ENCODE measurements at regions not wholly inside any gene's neighbourhood (a gene's known extent, or its start where the extent isn't known, plus 50 kb on each side); places are given as distances from the start of the nearest gene placed in this dataset.

- no peaks in the 10 kb centered on the region for H3K4me1 ChIP-seq (ENCODE audit: insufficient read depth, low read length)
- no peak overlapping the region for H2BK5ac ChIP-seq (ENCODE audit: insufficient read length, low read length)
- H2BK15ac ChIP-seq (ENCODE audit: low read depth, low read length), result no peak overlapping the region
- H3K9me3 Mint-ChIP-seq, result peaks cover 48 to 51% of the 10 kb centered on the region in 2 experiments
- H3K79me1 ChIP-seq (ENCODE audit: insufficient read depth, low read depth, low read length, poor library complexity, severe bottlenecking), result no peaks in the 10 kb centered on the region
- H4K8ac ChIP-seq (replicated peaks; ENCODE audit: insufficient read length, low read depth, low read length), result no peak overlapping the region
- H3K27me3 Mint-ChIP-seq (ENCODE audit: low read depth), result no peaks in the 10 kb centered on the region
- H3K27ac ChIP-seq (ENCODE audit: insufficient read length, low read depth, low read length), result no peak overlapping the region
- no peak overlapping the region for H2BK20ac ChIP-seq (ENCODE audit: low read depth, low read length, poor library complexity, severe bottlenecking)
- no peaks in the 10 kb centered on the region for H3K79me2 ChIP-seq (ENCODE audit: insufficient read depth, low read length)
- H3K14ac ChIP-seq (ENCODE audit: insufficient read depth, low read length), result no peak overlapping the region
- no peak overlapping the region for H3K4me2 ChIP-seq (ENCODE audit: insufficient read depth, insufficient read length, low read length)
- H3K18ac ChIP-seq (ENCODE audit: insufficient read length, low read depth, low read length), result no peak overlapping the region
- H3K9ac ChIP-seq (ENCODE audit: extremely low read depth, insufficient read length, low read length), result no peak overlapping the region
- no peak overlapping the region for H3K4me3 Mint-ChIP-seq
- H3K27me3 ChIP-seq (ENCODE audit: insufficient read depth, low read length), result no peaks in the 10 kb centered on the region
- no peak overlapping the region for H2AFZ ChIP-seq (ENCODE audit: low read length)
- H4K5ac ChIP-seq (ENCODE audit: insufficient read length, low read depth, low read length), result no peak overlapping the region
- no peaks in the 10 kb centered on the region for H3K4me1 Mint-ChIP-seq
- no peak overlapping the region for H2BK12ac ChIP-seq (ENCODE audit: insufficient read length, low read depth, low read length)
- no peak overlapping the region for H3T11ph ChIP-seq (ENCODE audit: low read length)
- no peak overlapping the region for H3K56ac ChIP-seq (ENCODE audit: insufficient read length, low read depth, low read length)
- no peak for DNase-seq
- no peak overlapping the region for H3K27ac Mint-ChIP-seq
- no peaks in the 10 kb centered on the region for H4K20me1 ChIP-seq (ENCODE audit: control insufficient read depth, insufficient read depth, insufficient read length)
- H2AK5ac ChIP-seq (ENCODE audit: insufficient read length, low read length), result no peak overlapping the region
- no peak overlapping the region for H3K4ac ChIP-seq (ENCODE audit: low read depth, low read length)
- WGBS (ENCODE audit: extremely low coverage, insufficient read length, low lambda C conversion rate), result no CpG with 5 or more reads among the region's 4 CpGs
- H3K9me3 ChIP-seq (ENCODE audit: control insufficient read depth, low read depth, low read length), result peaks cover 12% of the 10 kb centered on the region
- H2BK120ac ChIP-seq (ENCODE audit: low read depth, low read length, poor library complexity, severe bottlenecking), result no peak overlapping the region
- H3K23ac ChIP-seq (ENCODE audit: insufficient read length, low read depth, low read length), result no peak overlapping the region
- no peak overlapping the region for H4K91ac ChIP-seq (ENCODE audit: insufficient read length, low read depth, low read length)
- H3K23me2 ChIP-seq (ENCODE audit: insufficient read length, low read depth, low read length, poor library complexity, severe bottlenecking), result no peaks in the 10 kb centered on the region
- peaks cover 0 to 3% (median 2%) of the 10 kb centered on the region in 3 experiments; a peak in 1 of 7 replicates for H3K36me3 Mint-ChIP-seq (ENCODE audit: insufficient read depth in 1 of 3, low read depth in 3 of 3)
- no peak for TF ChIP-seq CTCF (conservative IDR thresholded peaks at IDR 0.05)
Observed at GRCh38 chrX:144716187-144716586, 531.1 kb upstream of the SPANXN1 start.

All from H9 (cell line).